ENCODE measurements at regions not wholly inside any gene's neighbourhood (a gene's known extent, or its start where the extent isn't known, plus 50 kb on each side); places are given as distances from the start of the nearest gene placed in this dataset.

DNA sequence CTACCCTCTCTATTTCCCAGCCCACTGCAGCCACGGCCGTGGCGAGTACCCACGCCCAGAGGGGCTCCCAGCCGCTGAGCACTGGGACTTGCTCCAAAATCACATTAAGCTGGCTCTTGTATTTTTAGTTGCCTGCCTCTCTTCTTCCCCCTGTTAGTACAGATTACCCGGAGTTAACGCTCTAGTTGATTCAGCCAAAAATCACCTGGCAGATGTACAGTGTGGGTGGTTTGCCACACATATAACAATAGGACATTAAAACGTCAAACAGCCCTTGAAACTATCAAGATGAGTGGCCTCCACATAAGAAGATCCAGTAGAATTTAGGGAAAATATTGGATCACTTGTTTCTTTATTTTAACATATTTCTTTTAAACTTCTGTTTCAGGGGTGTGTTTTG is 268.8 kb upstream of the PRDM1 start:
- TF ChIP-seq, protein P1, sequence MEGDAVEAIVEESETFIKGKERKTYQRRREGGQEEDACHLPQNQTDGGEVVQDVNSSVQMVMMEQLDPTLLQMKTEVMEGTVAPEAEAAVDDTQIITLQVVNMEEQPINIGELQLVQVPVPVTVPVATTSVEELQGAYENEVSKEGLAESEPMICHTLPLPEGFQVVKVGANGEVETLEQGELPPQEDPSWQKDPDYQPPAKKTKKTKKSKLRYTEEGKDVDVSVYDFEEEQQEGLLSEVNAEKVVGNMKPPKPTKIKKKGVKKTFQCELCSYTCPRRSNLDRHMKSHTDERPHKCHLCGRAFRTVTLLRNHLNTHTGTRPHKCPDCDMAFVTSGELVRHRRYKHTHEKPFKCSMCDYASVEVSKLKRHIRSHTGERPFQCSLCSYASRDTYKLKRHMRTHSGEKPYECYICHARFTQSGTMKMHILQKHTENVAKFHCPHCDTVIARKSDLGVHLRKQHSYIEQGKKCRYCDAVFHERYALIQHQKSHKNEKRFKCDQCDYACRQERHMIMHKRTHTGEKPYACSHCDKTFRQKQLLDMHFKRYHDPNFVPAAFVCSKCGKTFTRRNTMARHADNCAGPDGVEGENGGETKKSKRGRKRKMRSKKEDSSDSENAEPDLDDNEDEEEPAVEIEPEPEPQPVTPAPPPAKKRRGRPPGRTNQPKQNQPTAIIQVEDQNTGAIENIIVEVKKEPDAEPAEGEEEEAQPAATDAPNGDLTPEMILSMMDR (conservative IDR thresholded peaks at IDR 0.05; ENCODE audit: low read length): no peak
- no peak for TF ChIP-seq EZH2phosphoT487 (IDR thresholded peaks at IDR 0.05; ENCODE audit: borderline replicate concordance, low read depth, low read length)

All from OCI-LY7 (cell line).